Cardiac muscle cell (in vitro differentiated cells and primary cell): ENCODE measurements at regions not wholly inside any gene's neighbourhood (a gene's known extent, or its start where the extent isn't known, plus 50 kb on each side); places are given as distances from the start of the nearest gene placed in this dataset.

ENCODE experiments used
- DNase-seq, 2 donors: peaks; one replicate each; pipeline versions ENCODE4 v3.0.0 to v3.0.0-alpha.2; 2010 to 2017; ENCODE audit warnings: low read depth in 1 of 2, low spot score in 1 of 2
- H3K27ac ChIP-seq: fragments of 200-600 bp; sonication (generic); 2 replicates; pipeline ENCODE4 v1.5.1; 2016
- H3K27me3 ChIP-seq: fragments of 200-600 bp; sonication (generic); 2 replicates; pipeline ENCODE4 v1.6.0; 2016; ENCODE audit warnings: control low read depth
- H3K36me3 ChIP-seq: fragments of 200-600 bp; sonication (generic); 2 replicates; pipeline ENCODE4 v1.5.1; 2016; ENCODE audit warnings: control low read depth
- H3K4me1 ChIP-seq: fragments of 200-600 bp; sonication (generic); 2 replicates; pipeline ENCODE4 v1.8.1; 2017; ENCODE audit warnings: low read depth, mild to moderate bottlenecking, mixed run types
- H3K4me3 ChIP-seq: fragments of 200-600 bp; sonication (generic); 2 replicates; pipeline ENCODE4 v1.5.1; 2016; ENCODE audit warnings: mild to moderate bottlenecking
- H3K9me3 ChIP-seq: fragments of 200-600 bp; sonication (generic); 2 replicates; pipeline ENCODE4 v1.5.1; 2017; ENCODE audit warnings: low read depth, mild to moderate bottlenecking, control low read depth
- CTCF ChIP-seq: IDR thresholded peaks from 2 replicates; pipeline ENCODE4 v1.5.1; 2012; ENCODE audit warnings: low read depth, mild to moderate bottlenecking, low read length

GRCh38 chr5:120765189-120765588, 301.1 kb downstream of the PRR16 start:
- Histone ChIP-seq H3K27me3 (no peaks in the 10 kb centered on the region), H3K4me1 (no peaks in the 10 kb centered on the region)
- DNase-seq = no peak

GRCh38 chr5:120767178-120767820, 303.2 kb downstream of the PRR16 start:
- H3K36me3 ChIP-seq = no peaks in the 10 kb centered on the region
- H3K4me1 ChIP-seq = no peaks in the 10 kb centered on the region
- DNase-seq = peak in 1 of 2 donors; percentile 52
- TF ChIP-seq CTCF = no peak
- no peaks in the 10 kb centered on the region for H3K9me3 ChIP-seq
- H3K27ac ChIP-seq = no peak overlapping the region
- H3K27me3 ChIP-seq = no peaks in the 10 kb centered on the region
- H3K4me3 ChIP-seq = no peak overlapping the region

More at GRCh38 chr5:120765189-120765588, 301.1 kb downstream of the PRR16 start:
- no peak for TF ChIP-seq CTCF
- Histone ChIP-seq H3K27ac (no peak overlapping the region), H3K4me3 (no peak overlapping the region), H3K9me3 (no peaks in the 10 kb centered on the region), H3K36me3 (no peaks in the 10 kb centered on the region)

- no peak for DNase-seq
These were observed 305.3 kb downstream of the PRR16 start for GRCh38 chr5:120769312-120769872.

GRCh38 chr5:120771202-120771601, 307.1 kb downstream of the PRR16 start:
- DNase-seq = no peak
- H3K4me1 ChIP-seq = no peaks in the 10 kb centered on the region
- no peak for TF ChIP-seq CTCF
- H3K36me3 ChIP-seq = no peaks in the 10 kb centered on the region
- H3K27ac ChIP-seq = no peak overlapping the region
- no peaks in the 10 kb centered on the region for H3K27me3 ChIP-seq
- H3K9me3 ChIP-seq = no peaks in the 10 kb centered on the region
- no peak overlapping the region for H3K4me3 ChIP-seq

More at GRCh38 chr5:120769312-120769872, 305.3 kb downstream of the PRR16 start:
- Histone ChIP-seq H3K4me3 (no peak overlapping the region), H3K9me3 (no peaks in the 10 kb centered on the region), H3K4me1 (no peaks in the 10 kb centered on the region), H3K27me3 (no peaks in the 10 kb centered on the region), H3K36me3 (no peaks in the 10 kb centered on the region), H3K27ac (no peak overlapping the region)
- TF ChIP-seq CTCF = no peak

- Histone ChIP-seq H3K9me3 (no peaks in the 10 kb centered on the region), H3K4me3 (no peak overlapping the region), H3K36me3 (no peaks in the 10 kb centered on the region), H3K4me1 (no peaks in the 10 kb centered on the region), H3K27ac (no peak overlapping the region), H3K27me3 (no peaks in the 10 kb centered on the region)
- no peak for TF ChIP-seq CTCF
- no peak for DNase-seq
These were observed 314.7 kb downstream of the PRR16 start for GRCh38 chr5:120778491-120779484.
